ENCODE measurements at regions not wholly inside any gene's neighbourhood (a gene's known extent, or its start where the extent isn't known, plus 50 kb on each side); places are given as distances from the start of the nearest gene placed in this dataset.
"Not testable (repeated sequence)": the region's sequence is repeated elsewhere in the genome, so short reads cannot be mapped to it uniquely, and the experiment has no call there.

- no peak for DNase-seq
Measured at GRCh38 chr16:63650550-63650949, 1471.3 kb downstream of the CDH11 start.

GRCh38 chr16:63633706-63634445, 1488.0 kb downstream of the CDH11 start:
- not testable (repeated sequence) for DNase-seq

GRCh38 chr16:63629272-63629671, 1492.6 kb downstream of the CDH11 start:
- no peak for DNase-seq

GRCh38 chr16:63628812-63629211, 1493.1 kb downstream of the CDH11 start:
- DNase-seq = no peak

GRCh38 chr16:63625126-63625525, 1496.7 kb downstream of the CDH11 start:
- DNase-seq = no peak

GRCh38 chr16:63623551-63624039, 1498.3 kb downstream of the CDH11 start:
- no peak for DNase-seq

- DNase-seq = no peak
Measured at GRCh38 chr16:63618896-63619485, 1502.9 kb downstream of the CDH11 start.

- no peak for DNase-seq
Measured at GRCh38 chr16:63617990-63618763, 1503.7 kb downstream of the CDH11 start.

- no peak for DNase-seq
Measured at GRCh38 chr16:63617047-63617989, 1504.5 kb downstream of the CDH11 start.

GRCh38 chr16:63614429-63614828, 1507.4 kb downstream of the CDH11 start:
- no peak for DNase-seq

GRCh38 chr16:63613701-63614100, 1508.2 kb downstream of the CDH11 start:
- DNase-seq = no peak

GRCh38 chr16:63612462-63613227, 1509.2 kb downstream of the CDH11 start:
- no peak for DNase-seq

- no peak for DNase-seq
Measured at GRCh38 chr16:63606778-63607177, 1515.1 kb downstream of the CDH11 start.

- DNase-seq = no peak
Measured at GRCh38 chr16:63602206-63602927, 1519.5 kb downstream of the CDH11 start.

GRCh38 chr16:63596716-63597115, 1525.1 kb downstream of the CDH11 start:
- no peak for DNase-seq

- DNase-seq = no peak
Measured at GRCh38 chr16:63592852-63593251, 1529.0 kb downstream of the CDH11 start.

- no peak for DNase-seq
Measured at GRCh38 chr16:63581570-63581969, 1540.3 kb downstream of the CDH11 start.

GRCh38 chr16:63578791-63579190, 1542.6 kb upstream of the CDH8 start:
- DNase-seq = no peak

- no peak for DNase-seq
Measured at GRCh38 chr16:63577891-63578290, 1541.7 kb upstream of the CDH8 start.

- DNase-seq = no peak
Measured at GRCh38 chr16:63575041-63575440, 1538.8 kb upstream of the CDH8 start.

- no peak for DNase-seq
Measured at GRCh38 chr16:63568164-63568563, 1531.9 kb upstream of the CDH8 start.

Data from GF-D8 (cell line).